Astrocyte (in vitro differentiated cells and primary cell): ENCODE measurements at regions not wholly inside any gene's neighbourhood (a gene's known extent, or its start where the extent isn't known, plus 50 kb on each side); places are given as distances from the start of the nearest gene placed in this dataset.

Source experiments
- DNase-seq: peaks from one replicate; pipeline ENCODE4 v3.0.0-alpha.2; 2010; ENCODE audit warnings: low read depth
- FAIRE-seq: peaks from 2 replicates; lab custom pipeline; 2011; peaks lifted over from hg19 to GRCh38; lab: Jason Lieb, UNC
- H2AFZ ChIP-seq: 2 replicates; pipeline ENCODE4 v1.6.0; 2012; ENCODE audit warnings: low read depth, low read length, inconsistent platforms
- H3K27ac ChIP-seq: 2 replicates; pipeline ENCODE4 v1.5.1; 2011; ENCODE audit warnings: low read depth, low read length, inconsistent platforms
- H3K27me3 ChIP-seq: 2 replicates; pipeline ENCODE4 v1.6.0; 2011; ENCODE audit warnings: low read length, inconsistent platforms; ENCODE audit not compliant: insufficient read depth
- H3K36me3 ChIP-seq: 2 replicates; pipeline ENCODE4 v1.5.1; 2011; ENCODE audit warnings: low read length, inconsistent platforms; ENCODE audit not compliant: insufficient read depth
- H3K4me1 ChIP-seq: 2 replicates; pipeline ENCODE4 v1.5.1; 2011; ENCODE audit warnings: low read length, inconsistent platforms; ENCODE audit not compliant: insufficient read depth
- H3K4me2 ChIP-seq: 2 replicates; pipeline ENCODE4 v1.6.0; 2012; ENCODE audit warnings: low read length, inconsistent platforms
- H3K4me3 ChIP-seq: 2 replicates; pipeline ENCODE4 v1.5.1; 2011; ENCODE audit warnings: low read depth, mild to moderate bottlenecking, low read length, inconsistent platforms; ENCODE audit not compliant: insufficient read depth
- H3K79me2 ChIP-seq: 2 replicates; pipeline ENCODE4 v1.6.0; 2012; ENCODE audit warnings: mild to moderate bottlenecking, low read length, inconsistent platforms; ENCODE audit not compliant: insufficient read depth
- H3K9ac ChIP-seq: 2 replicates; pipeline ENCODE4 v1.6.0; 2012; ENCODE audit warnings: mild to moderate bottlenecking, low read length, inconsistent platforms
- H3K9me3 ChIP-seq: 2 replicates; pipeline ENCODE4 v1.5.1; 2012; ENCODE audit warnings: low read depth, mild to moderate bottlenecking, low read length, inconsistent platforms; ENCODE audit not compliant: insufficient read depth
- H4K20me1 ChIP-seq: 2 replicates; pipeline ENCODE4 v1.6.0; 2012; ENCODE audit warnings: low read length, inconsistent platforms; ENCODE audit not compliant: insufficient read depth
- H3K27ac Mint-ChIP-seq: one replicate; pipeline ENCODE4 v1.8.0; 2021; ENCODE audit warnings: mild to moderate bottlenecking, mixed read lengths; ENCODE audit not compliant: unreplicated experiment
- H3K27me3 Mint-ChIP-seq: one replicate; pipeline ENCODE4 v1.8.0; 2021; ENCODE audit warnings: low read depth, mixed read lengths; ENCODE audit not compliant: unreplicated experiment
- H3K36me3 Mint-ChIP-seq: one replicate; pipeline ENCODE4 v1.8.0; 2021; ENCODE audit warnings: low read depth, mixed read lengths; ENCODE audit not compliant: unreplicated experiment
- H3K4me1 Mint-ChIP-seq: one replicate; pipeline ENCODE4 v1.8.0; 2021; ENCODE audit warnings: low read depth, mixed read lengths; ENCODE audit not compliant: unreplicated experiment
- H3K4me3 Mint-ChIP-seq: one replicate; pipeline ENCODE4 v1.8.0; 2021; ENCODE audit warnings: mild to moderate bottlenecking, moderate library complexity, mixed read lengths; ENCODE audit not compliant: unreplicated experiment
- H3K9me3 Mint-ChIP-seq: one replicate; pipeline ENCODE4 v1.8.0; 2021; ENCODE audit warnings: mild to moderate bottlenecking, mixed read lengths; ENCODE audit not compliant: unreplicated experiment
- EZH2 ChIP-seq: IDR thresholded peaks from 2 replicates; pipeline ENCODE4 v1.6.1; 2012; ENCODE audit warnings: mild to moderate bottlenecking, low read length, inconsistent platforms; ENCODE audit not compliant: insufficient read depth
- TF ChIP-seq, protein P1 (sequence below): IDR thresholded peaks from 2 replicates; pipeline ENCODE4 v1.5.1; 2011; ENCODE audit warnings: low read depth, mild to moderate bottlenecking, inconsistent platforms, low read length, moderate library complexity; ENCODE audit not compliant: insufficient read depth

DNA sequence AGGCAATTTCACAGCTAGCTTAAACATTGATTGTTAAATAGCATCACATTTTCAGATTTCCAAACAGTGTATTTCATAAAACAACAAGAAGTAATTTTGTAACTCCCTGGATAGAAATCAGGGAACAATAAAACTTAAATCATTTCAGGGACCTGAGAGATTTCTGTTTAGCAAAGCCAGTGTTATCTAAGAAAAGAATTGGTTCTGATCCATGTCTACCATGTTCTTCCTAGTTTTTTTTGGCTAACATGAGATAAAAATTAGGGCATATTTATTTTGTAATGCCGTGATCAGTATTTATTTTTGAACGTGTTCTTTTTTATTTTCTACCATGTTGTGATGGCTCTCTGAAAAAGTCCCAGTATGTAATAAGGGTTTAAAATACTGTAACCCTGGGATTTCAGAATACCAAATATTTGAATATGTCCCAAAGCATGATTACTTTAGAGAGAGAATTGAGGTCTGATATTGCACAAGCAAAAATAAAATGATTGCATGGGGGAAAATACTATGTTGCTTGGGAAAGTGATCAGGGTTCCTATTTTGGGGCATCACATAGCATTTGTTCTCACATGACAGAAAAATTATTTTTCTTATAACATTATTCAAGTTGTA lies 188.7 kb upstream of the CEP162 start:
- Mint-ChIP-seq H3K36me3 (peaks cover 2% of the 10 kb centered on the region), H3K9me3 (no peaks in the 10 kb centered on the region), H3K27me3 (peaks cover 12% of the 10 kb centered on the region), H3K27ac (no peak overlapping the region), H3K4me1 (peaks cover 5% of the 10 kb centered on the region), H3K4me3 (no peak overlapping the region)
- H3K9me3 ChIP-seq: no peaks in the 10 kb centered on the region
- no peaks in the 10 kb centered on the region for H3K36me3 ChIP-seq
- no peaks in the 10 kb centered on the region for H4K20me1 ChIP-seq
- DNase-seq (no peak), FAIRE-seq (no peak)
- no peak overlapping the region for H2AFZ ChIP-seq
- peaks cover 3% of the 10 kb centered on the region for H3K27me3 ChIP-seq
- no peak overlapping the region for H3K9ac ChIP-seq
- no peak overlapping the region for H3K4me2 ChIP-seq
- H3K4me3 ChIP-seq: no peak overlapping the region
- peaks cover 3% of the 10 kb centered on the region for H3K4me1 ChIP-seq
- H3K79me2 ChIP-seq: no peaks in the 10 kb centered on the region
- no peak overlapping the region for H3K27ac ChIP-seq
- TF ChIP-seq EZH2: no peak
- TF ChIP-seq, protein P1, sequence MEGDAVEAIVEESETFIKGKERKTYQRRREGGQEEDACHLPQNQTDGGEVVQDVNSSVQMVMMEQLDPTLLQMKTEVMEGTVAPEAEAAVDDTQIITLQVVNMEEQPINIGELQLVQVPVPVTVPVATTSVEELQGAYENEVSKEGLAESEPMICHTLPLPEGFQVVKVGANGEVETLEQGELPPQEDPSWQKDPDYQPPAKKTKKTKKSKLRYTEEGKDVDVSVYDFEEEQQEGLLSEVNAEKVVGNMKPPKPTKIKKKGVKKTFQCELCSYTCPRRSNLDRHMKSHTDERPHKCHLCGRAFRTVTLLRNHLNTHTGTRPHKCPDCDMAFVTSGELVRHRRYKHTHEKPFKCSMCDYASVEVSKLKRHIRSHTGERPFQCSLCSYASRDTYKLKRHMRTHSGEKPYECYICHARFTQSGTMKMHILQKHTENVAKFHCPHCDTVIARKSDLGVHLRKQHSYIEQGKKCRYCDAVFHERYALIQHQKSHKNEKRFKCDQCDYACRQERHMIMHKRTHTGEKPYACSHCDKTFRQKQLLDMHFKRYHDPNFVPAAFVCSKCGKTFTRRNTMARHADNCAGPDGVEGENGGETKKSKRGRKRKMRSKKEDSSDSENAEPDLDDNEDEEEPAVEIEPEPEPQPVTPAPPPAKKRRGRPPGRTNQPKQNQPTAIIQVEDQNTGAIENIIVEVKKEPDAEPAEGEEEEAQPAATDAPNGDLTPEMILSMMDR: no peak

DNA sequence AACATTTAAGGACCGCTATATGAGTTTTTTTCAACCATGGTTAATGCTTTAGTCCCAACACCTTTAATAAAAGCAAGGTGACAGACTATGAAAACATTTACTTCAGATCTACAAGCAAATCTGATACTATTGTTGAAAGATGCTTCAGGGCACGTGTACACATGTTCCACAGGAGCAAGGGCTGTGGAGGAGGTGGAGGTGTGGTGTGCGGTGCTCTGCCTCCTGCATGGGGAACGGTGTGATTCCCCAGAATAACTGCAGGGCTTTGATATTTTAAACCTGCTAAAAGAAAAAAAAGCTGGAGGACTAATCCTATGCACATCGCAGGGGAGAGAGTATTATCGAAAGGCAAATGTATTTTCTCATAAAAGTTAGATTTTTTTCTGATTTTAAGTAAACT lies 188.1 kb upstream of the CEP162 start:
- Histone ChIP-seq H3K9me3 (no peaks in the 10 kb centered on the region), H3K9ac (no peak overlapping the region), H4K20me1 (no peaks in the 10 kb centered on the region), H3K27ac (no peak overlapping the region), H3K79me2 (no peaks in the 10 kb centered on the region), H2AFZ (no peak overlapping the region), H3K27me3 (peaks cover 3% of the 10 kb centered on the region), H3K36me3 (no peaks in the 10 kb centered on the region), H3K4me3 (no peak overlapping the region), H3K4me1 (peaks cover 3% of the 10 kb centered on the region), H3K4me2 (no peak overlapping the region)
- Mint-ChIP-seq H3K4me1 (peaks cover 9% of the 10 kb centered on the region), H3K27me3 (peaks cover 11% of the 10 kb centered on the region), H3K27ac (no peak overlapping the region), H3K9me3 (no peaks in the 10 kb centered on the region), H3K36me3 (peaks cover 2% of the 10 kb centered on the region), H3K4me3 (no peak overlapping the region)
- FAIRE-seq (no peak), DNase-seq (no peak)
- no peak for TF ChIP-seq EZH2
- TF ChIP-seq, protein P1: no peak

DNA sequence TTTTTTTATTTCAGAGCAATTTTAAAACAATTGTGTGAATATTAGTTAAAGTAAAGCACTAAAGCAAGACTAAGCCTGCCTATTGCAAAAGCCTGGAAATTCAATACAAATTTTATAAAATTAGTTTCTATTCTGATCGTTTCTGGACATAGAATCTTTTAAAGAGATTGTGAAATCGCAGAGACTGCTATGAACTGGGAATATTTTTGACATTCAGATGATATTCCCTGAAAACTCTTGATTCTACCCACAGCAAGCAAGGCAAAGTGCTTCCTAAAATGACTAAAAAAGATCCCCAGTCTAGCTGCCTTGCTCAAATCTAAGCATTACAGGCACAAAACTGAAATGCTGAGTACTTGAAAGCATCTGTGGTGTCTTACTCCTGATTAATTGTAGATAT lies 187.6 kb upstream of the CEP162 start:
- Histone ChIP-seq H3K9ac (no peak overlapping the region), H3K27ac (no peak overlapping the region), H3K36me3 (no peaks in the 10 kb centered on the region), H2AFZ (no peak overlapping the region), H3K4me3 (no peak overlapping the region), H3K79me2 (no peaks in the 10 kb centered on the region), H3K9me3 (no peaks in the 10 kb centered on the region), H3K27me3 (peaks cover under 1% of the 10 kb centered on the region), H3K4me1 (peaks cover 3% of the 10 kb centered on the region), H3K4me2 (no peak overlapping the region), H4K20me1 (no peaks in the 10 kb centered on the region)
- Mint-ChIP-seq H3K4me1 (peaks cover 12% of the 10 kb centered on the region), H3K9me3 (no peaks in the 10 kb centered on the region), H3K4me3 (no peak overlapping the region), H3K27me3 (peaks cover 8% of the 10 kb centered on the region), H3K36me3 (peaks cover 2% of the 10 kb centered on the region), H3K27ac (no peak overlapping the region)
- DNase-seq (no peak), FAIRE-seq (no peak)
- TF ChIP-seq, protein P1: no peak
- TF ChIP-seq EZH2: no peak
